8988T (cell line): ENCODE measurements at regions not wholly inside any gene's neighbourhood (a gene's known extent, or its start where the extent isn't known, plus 50 kb on each side); places are given as distances from the start of the nearest gene placed in this dataset.
"Not testable (repeated sequence)": the region's sequence is repeated elsewhere in the genome, so short reads cannot be mapped to it uniquely, and the experiment has no call there.

ENCODE experiments used
- DNase-seq: peaks from one replicate; pipeline ENCODE4 v3.0.0; 2011

DNA sequence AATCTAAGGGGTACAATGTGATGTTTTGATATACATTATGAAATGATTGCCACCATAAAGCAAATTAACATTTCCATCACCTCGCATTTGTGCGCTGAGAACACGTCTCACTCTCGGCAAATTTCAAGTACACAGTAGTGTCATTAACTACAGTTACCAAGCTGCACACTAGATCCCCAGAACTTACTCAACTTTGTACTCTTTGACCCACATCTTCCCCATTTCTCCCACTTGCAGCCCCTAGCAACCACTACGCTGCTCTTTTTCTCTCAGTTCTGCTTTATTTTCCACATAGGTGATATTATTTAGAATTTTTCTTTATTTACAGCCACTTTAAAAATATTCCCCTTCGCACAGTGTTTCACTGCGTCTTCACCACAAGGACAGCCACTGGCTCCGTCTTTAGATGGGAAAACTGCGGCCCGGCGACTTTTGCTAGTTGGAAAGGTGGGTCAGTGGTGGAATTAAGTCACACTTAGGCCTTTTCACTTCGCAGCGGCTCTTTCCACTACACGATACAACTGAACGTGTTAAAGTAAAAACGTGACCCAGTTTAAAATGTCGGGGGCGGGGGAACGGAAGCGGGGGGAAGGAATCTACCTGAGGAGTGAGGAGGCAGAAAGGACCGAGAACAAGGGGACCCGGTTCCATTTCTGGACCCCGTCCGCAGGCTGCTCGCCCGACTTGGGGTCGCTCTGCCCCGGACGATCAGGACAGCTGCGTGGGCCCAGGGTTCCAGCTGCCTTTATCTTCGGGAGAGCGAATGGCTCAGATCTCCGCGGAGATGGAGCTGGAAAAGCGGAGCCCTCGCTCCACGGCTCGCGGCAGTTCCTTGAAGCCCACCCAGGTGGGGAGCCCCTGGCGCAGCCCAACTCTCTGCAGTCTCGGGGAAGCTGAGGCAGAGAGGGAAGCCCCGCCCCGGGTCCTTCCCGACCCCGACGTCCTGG lies 486.1 kb downstream of the UQCRFS1 start:
- no peak for DNase-seq

DNA sequence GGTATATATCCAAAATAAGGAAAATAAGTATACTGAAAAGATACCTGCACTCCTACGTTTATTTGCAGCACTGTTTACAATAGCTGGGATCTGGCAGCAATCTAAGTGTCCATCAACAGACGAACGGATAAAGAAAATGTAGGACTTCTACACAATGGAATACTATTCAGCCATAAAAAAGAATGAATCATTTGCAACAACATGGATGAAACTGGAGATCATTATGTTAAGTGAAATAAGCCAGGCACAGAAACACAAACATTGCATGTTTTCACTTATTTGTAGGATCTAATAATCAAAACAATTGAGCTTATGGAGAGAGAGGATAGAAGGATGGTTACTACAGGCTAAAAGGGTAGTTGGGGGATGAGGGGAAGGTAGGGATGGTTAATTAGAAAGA lies 494.0 kb downstream of the UQCRFS1 start:
- no peak for DNase-seq

DNA sequence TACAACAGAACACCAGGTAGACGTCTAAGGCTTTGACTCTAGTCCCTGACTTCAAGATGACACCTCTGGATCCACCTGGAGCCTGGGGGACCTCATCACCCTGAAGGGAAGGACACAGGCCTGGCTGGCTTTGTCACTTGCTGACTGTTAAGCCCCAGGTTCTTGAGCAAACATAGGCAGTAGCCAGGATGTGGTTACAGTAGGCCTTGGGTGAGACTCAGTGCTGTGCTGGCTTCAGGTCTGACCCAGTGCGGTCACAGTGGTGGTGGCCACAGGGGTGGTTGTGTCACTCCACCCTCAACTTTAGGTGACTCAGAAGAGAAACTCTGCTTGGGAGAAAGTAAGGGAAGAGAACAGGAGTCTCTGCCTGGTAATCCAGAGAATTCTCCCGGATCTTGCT lies 497.8 kb downstream of the UQCRFS1 start:
- no peak for DNase-seq

DNA sequence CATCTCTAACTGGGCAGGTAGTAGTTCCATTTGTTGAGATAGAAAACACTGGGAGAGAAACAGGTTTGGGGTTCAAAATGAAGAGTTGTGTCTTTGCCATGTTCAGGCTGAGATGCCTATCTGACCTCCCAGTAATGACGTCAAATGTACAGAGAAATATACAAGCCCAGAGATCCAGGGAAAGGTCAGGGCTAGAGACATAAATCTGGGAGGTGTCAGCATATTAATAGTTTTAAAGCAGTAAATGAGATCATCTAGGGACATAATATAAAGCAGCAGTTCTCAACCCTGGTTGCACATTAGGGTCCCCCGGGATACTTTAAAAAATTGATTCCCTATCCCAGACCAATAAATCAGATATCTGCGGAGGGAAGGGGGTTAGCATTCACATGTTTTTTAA lies 501.5 kb downstream of the UQCRFS1 start:
- DNase-seq, result no peak

DNA sequence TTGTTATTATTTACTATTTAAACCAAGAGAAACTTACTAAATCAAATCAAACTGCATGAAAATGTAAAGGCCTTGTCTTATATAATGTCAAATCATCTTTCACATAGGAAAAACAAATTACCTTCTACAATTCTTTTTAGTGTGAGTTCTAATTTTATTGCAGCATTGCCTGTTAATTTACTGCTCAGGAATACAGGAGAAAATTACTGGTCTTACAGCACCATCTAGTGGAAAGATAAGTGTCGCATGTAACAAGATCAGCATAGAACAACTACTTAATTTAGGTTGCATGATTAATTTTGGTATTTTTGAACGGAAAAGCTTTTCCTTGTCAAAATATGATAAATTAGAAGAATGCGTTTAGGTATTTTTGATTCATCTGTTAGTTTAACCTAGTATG lies 502.7 kb downstream of the UQCRFS1 start:
- no peak for DNase-seq

DNA sequence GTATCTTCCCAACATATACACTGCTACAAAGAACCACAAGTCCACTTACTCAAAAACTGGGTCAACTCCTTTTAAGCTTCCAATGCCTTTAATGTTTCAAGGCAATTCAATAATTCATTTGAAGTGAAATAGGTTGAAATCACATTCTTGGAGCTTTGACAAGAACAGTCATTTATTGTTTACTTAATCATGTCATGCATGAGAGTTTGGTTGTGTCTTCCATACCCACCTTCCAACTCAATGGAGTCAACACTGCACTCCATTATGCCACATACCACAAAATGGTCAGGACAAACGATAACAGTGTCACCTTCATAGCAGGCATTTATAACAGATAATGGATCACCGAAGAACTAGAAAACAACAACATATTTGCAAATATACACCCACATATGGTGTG lies 506.3 kb downstream of the UQCRFS1 start:
- DNase-seq, result no peak

DNA sequence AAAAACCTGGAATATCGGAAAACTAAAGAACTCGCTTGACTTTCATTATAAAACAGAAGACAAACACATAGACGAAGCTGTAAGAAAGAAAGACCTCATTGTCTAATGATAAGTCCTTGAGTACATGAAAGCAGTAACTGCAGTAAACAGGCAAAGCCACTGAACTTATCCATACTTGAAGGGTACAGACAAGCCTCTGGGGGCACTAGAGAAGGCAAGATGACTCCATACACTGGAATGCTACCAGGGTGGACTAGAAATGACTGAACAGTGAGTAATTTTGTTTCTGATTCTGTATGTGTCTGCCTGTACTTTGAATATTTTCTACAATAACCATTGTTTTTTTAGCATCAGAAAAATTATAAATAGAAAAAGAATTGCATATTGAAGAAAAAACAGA lies 507.9 kb downstream of the UQCRFS1 start:
- no peak for DNase-seq

DNA sequence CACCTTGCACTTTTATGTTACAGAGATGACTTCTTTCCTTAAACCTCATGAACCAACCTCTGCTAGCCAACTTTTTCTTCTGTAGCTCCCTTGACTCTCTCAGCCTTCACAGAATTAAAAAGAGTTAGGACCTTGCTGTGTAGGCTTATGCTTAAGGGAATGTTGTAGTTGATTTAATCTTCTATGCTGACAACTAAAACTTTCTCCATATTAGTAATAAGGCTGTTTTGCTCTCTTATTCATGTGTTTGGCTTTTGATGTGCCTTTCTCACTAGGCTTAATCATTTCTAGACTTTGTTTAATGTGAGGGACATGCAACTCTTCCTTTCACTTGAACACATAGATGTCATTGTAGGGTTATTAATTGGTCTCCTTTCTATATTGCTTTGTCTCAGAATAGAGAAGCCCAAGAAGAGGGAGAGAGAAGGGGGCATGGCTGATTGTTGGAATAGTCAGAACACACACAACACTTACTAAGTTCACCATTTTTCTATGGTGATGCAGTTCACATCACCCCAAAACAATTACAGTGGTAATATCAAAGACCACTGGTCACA lies 509.5 kb downstream of the UQCRFS1 start:
- DNase-seq, result no peak

DNA sequence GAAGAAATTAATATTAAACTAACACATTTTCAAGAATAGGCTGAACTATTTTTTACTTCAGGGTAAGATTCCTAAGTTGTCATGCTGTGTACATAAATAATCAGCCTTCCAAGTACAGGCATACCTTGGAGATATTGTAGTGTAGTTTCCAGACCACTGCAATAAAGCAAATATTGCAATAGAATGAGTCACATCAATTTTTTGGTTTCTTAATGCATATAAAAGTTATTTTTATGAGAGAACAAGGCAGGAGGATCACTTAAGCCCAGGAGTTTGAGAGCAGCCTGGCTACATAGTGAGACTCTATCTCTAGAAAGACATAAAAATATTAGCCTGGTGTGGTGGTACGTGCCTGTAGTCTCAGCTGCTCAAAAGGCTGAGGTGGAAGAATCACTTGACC lies 511.5 kb downstream of the UQCRFS1 start:
- no peak for DNase-seq

DNA sequence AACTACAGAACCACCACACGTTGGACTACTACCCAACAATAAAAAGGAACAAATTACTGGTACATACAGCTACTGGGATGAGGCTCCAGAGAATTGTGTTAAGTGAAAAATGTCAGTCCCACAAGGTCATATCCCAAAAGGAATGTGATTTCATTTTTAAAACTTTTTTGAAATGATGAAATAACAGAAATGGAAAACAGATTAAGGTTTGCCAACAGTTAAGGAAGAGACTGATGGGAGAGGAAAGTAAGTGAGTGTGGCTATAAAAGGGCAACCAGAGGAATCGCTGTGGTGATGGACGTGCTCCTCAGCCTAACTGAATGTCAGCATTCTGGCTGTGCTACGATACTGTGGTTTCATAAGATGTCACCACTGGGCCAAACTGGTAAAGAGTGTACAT lies 512.8 kb downstream of the UQCRFS1 start:
- no peak for DNase-seq

DNA sequence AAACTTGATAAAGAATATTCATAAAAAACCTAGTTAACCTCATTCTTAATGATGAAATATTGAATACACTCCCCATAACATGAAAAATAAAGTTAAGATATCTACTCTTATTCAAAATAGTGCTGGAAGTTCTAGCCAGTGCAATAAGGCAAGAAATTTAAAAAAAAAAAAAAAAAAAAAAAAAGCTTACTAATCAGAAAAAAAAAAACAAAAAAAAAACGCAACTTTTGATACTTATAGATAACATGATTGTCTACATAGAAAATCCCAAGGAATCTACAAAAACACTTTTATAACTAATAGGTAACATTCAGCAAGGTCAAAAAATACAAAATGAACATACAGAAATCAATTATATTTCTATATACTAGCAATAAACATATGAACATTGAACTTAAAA lies 515.6 kb downstream of the UQCRFS1 start:
- DNase-seq, result no peak

DNA sequence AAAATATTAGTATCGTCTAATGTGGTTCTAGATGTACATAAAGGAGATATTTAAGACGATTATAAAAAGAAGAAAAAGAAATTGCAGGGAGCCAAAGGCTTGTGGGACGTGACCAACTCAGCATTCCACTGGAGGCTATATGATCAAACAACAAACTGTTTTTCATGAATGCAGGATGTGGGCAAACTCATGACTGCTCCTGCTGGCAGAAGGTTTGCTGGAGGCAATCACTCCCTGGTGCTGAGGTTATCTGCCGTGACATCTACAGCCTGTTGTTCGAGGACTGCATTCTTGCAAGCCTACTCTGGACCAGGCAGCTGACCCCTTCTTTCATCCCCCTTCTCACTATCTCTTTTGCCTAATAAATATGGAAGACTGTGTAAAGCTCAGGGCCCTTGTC lies 518.1 kb downstream of the UQCRFS1 start:
- no peak for DNase-seq

DNA sequence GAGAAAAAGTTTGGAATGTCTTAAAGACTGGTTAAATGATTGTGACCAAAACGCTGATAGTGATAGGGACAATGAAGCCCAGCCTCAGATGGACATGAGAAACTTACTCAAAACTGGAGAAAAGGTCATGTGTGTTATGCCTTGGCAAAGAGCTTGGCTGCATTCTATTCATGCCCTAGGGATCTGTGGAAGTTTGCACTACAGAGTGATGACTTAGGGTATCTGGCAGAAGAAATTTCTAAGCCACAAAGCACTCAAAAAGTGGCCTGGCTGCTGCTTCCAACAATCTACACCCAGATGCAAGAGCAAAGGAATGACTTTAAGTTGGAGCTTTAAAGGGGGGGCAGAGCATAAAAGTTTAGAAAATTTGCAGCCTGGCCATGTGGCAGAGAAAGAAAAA lies 521.3 kb downstream of the UQCRFS1 start:
- no peak for DNase-seq

DNA sequence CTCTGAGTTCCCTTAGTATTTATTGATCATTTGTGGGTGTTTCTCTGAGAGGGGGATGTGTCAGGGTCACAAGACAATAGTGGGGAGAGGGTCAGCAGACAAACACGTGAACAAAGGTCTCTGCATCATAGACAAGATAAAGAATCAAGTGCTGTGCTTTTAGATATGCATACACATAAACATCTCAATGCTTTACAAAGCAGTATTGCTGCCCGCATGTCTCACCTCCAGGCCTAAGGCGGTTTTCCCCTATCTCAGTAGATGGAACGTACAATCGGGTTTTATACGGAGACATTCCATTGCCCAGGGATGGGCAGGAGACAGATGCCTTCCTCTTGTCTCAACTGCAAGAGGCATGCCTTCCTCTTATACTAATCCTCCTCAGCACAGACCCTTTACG lies 523.5 kb downstream of the UQCRFS1 start:
- DNase-seq, result not testable (repeated sequence)

DNA sequence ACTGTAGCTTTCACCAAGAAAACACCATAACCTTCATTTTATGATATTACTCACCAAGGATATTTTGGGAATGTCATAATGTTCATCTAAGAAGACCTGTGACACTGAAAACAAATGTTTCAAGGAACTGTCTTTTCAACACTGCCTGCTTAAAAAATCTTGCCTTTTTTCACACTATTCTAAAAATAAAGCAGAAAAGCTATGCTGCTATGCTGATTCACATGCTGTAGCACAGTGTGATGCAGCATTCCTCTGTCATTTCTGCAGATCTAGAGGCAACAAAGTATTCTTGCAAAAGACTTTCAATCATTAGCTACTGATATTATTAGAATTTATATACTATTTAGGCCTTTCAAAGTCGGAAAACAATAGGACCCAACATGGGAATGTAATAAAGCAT lies 525.7 kb downstream of the UQCRFS1 start:
- DNase-seq, result no peak

DNA sequence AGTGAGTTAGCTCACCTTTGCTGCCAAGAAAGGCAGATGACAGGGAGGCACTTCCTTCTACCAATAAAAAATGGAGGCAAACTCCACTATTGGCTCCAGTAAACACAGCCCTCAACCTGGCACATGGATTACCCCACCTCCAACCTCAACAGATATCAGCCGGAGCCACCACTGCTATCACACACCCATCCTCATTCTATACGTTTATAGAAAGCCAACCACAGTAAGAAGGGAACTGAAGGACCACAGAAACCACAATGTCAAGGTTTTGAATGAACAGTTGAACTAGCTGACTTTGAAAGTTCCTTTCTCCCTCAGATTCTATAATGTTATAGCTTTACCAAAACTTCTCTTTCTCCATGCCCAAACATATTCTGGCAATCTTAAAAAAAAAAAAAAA lies 526.2 kb downstream of the UQCRFS1 start:
- no peak for DNase-seq

DNA sequence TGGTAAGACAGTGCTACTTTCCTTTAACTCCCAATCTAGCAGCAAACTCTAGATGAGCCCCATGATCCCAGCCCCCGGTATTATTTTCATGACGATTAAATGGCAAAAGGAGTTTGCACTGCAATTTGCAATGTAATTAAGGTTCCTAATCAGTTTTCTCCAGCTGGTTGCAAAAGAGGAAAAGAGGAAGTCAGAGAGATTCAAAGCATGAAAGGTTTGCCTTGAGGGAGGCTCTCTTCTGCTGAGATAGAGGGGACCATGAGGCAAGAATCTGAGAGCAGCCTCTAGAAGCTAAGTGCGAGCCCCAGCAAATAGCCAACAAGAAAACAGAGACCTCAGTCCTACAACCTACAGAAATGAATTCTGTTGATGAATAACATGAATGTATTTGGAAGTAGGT lies 527.1 kb downstream of the UQCRFS1 start:
- DNase-seq, result no peak

DNA sequence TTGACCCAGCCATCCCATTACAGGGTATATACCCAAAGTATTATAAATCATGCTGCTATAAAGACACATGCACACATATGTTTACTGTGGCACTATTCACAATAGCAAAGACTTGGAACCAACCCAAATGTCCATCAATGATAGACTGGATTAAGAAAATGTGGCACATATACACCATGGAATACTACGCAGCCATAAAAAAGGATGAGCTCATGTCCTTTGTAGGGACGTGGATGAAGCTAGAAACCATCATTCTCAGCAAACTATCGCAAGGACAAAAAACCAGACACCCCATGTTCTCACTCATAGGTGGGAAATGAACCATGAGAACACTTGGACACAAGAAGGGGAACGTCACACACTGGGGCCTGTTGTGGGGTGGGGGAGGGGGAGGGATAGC lies 527.9 kb downstream of the UQCRFS1 start:
- DNase-seq, result not testable (repeated sequence)

DNA sequence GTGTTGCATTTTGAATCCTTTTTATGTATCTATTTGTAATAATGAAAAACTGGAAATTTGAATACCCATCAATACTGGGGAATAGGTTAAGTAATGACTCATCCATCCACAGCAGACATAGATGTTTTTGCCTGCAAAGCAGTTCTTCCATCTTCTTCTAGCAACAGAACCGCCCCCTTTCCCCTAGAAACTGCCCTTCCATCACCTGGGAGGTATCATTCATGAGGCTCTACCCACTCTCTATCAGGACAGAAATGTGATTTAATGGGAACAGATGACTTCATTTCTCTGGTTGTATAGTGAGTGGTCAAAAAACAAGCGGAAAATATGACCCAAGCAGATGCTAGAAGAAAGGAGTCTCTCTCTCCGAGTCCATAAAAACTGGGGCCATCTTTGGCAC lies 532.8 kb downstream of the UQCRFS1 start:
- DNase-seq, result no peak

DNA sequence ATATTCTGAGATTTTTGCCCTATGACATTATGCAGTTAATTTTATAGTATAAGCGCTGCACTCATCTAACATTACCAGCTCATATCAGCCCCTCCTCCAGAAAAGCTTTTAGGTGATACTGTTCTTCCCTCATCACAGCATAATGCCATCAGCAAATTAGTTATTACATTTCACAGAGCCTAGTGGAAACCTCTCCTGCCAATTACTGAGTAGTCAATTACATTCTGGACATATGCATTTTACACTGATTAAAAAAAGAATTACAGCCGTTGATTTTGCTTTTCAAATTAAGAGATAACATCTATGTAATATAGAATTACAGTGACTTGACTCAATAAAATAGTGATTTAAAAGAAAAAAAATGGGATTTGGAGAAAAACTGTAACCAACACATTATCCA lies 542.1 kb downstream of the UQCRFS1 start:
- no peak for DNase-seq

DNA sequence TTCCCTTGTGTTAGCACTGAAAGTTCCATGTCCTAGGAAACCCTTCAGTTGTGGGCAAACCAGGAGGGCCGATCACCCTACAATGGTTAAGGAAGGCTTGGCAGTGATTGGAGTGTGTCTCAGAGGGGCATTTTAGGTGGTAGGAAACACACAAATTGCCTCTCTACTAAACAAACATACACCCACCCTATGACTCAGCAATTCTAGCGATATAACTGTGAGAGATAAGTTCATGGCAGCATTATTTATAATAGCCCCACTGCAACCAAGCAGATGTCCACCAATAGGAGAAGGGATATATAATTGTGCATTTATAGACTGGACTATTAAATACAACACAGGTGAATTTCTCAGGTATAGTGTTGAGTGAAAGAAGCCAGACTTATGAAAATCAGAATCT lies 543.1 kb downstream of the UQCRFS1 start:
- no peak for DNase-seq

DNA sequence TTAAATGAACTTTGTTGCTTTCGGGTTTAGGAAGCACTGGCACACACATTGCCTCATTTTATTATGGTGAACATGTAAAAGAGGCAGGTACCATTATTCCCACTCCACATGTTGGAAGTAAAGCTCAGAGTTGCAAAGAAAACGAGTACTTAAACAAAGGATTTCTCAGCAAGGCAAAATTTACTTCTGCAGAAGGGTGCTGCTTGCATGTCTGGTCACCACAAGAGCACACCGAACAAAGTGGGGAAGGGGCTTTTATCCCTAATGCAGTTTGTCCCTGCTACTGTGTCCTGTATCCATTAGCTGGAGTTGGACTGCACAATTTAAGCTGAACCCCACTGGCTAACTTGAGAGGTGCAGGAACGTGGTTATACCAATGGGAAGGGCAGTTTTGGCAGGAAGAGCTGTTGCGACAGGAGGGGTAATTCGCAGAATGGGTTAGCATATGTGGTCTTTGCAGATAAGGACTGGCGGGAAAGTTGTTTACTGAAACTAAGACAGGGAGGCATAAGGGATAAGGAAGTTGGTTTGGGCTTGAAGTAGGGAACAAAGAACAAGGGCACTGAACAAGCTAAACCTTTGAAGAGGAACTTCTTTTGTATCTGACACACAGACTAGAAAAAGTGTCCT lies 545.5 kb downstream of the UQCRFS1 start:
- no peak for DNase-seq

DNA sequence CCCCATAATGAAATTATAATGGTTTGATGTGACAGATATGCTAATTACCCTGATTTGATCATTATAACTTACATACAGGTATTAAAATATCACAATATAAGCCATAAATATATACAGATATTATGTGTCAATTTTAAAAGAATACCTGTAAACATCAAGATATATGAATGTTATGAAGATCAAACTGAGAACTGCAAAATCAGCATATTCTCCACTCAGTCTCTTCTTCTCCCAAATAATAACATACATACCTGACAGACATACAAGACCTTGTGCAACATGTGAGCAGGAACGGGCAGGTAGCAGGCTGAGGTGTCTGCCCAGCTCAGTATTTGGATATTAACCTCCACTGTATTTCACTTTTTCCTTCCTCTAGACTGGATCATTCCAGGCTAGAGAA lies 547.2 kb downstream of the UQCRFS1 start:
- no peak for DNase-seq

DNA sequence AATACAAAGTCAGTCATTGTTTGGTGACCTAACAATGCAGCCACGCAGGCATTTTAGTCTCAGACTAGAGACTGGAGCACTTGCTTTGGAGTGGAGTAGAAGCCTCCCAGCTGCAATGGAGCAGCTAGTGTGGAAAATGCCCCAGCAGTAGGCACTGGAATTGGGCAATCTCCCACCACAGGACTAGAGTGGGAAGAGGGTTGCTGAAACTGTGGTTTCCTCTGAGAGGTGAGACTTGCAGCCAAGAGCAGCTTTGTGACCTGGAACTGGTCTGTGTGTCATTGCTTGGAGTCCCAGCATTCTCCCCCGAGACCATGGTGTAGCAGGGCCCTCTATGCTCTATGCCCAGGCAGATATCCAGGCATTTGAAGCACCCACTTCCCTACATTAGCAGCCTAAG lies 556.3 kb downstream of the UQCRFS1 start:
- no peak for DNase-seq
